DMS153 (cell line): ENCODE measurements at regions not wholly inside any gene's neighbourhood (a gene's known extent, or its start where the extent isn't known, plus 50 kb on each side); places are given as distances from the start of the nearest gene placed in this dataset.
A peak's percentile ranks its signal among the peaks of the same experiment; 100 is the strongest.
"Not testable (repeated sequence)": the region's sequence is repeated elsewhere in the genome, so short reads cannot be mapped to it uniquely, and the experiment has no call there.

Source experiments
- DNase-seq: peaks from one replicate; lab custom pipeline; 2025; lab: John Stamatoyannopoulos, UW

- no peak for DNase-seq
Measured at GRCh38 chr5:148880197-148880596, 53.8 kb downstream of the ADRB2 start.

- DNase-seq, result no peak
Measured at GRCh38 chr5:148880696-148881095, 54.3 kb downstream of the ADRB2 start.

- no peak for DNase-seq
Measured at GRCh38 chr5:148882332-148882731, 55.9 kb downstream of the ADRB2 start.

GRCh38 chr5:148884339-148885020 lies 58.1 kb downstream of the ADRB2 start:
- DNase-seq, result no peak

- DNase-seq, result no peak
Measured at GRCh38 chr5:148887123-148887881, 60.9 kb downstream of the ADRB2 start.

- DNase-seq, result not testable (repeated sequence)
Measured at GRCh38 chr5:148889936-148890335, 63.5 kb downstream of the ADRB2 start.

- not testable (repeated sequence) for DNase-seq
Measured at GRCh38 chr5:148895441-148895840, 69.0 kb downstream of the ADRB2 start.

GRCh38 chr5:148897842-148898241 lies 71.4 kb downstream of the ADRB2 start:
- DNase-seq, result no peak

GRCh38 chr5:148898413-148899075 lies 72.1 kb downstream of the ADRB2 start:
- no peak for DNase-seq

- DNase-seq, result no peak
Measured at GRCh38 chr5:148899993-148900392, 73.6 kb downstream of the ADRB2 start.

- DNase-seq, result no peak
Measured at GRCh38 chr5:148902478-148902877, 76.1 kb downstream of the ADRB2 start.

- DNase-seq, result no peak
Measured at GRCh38 chr5:148903587-148903986, 77.2 kb downstream of the ADRB2 start.

- DNase-seq, result no peak
Measured at GRCh38 chr5:148904440-148904839, 78.0 kb downstream of the ADRB2 start.

- no peak for DNase-seq
Measured at GRCh38 chr5:148905541-148905940, 79.1 kb downstream of the ADRB2 start.

- DNase-seq, result no peak
Measured at GRCh38 chr5:148906968-148907367, 80.6 kb downstream of the ADRB2 start.

GRCh38 chr5:148909040-148909439 lies 82.6 kb downstream of the ADRB2 start:
- DNase-seq, result no peak

- no peak for DNase-seq
Measured at GRCh38 chr5:148909766-148910165, 83.4 kb downstream of the ADRB2 start.

- no peak for DNase-seq
Measured at GRCh38 chr5:148910216-148910615, 83.8 kb downstream of the ADRB2 start.

GRCh38 chr5:148910686-148911361 lies 84.4 kb downstream of the ADRB2 start:
- DNase-seq, result peak; percentile 37

GRCh38 chr5:148911386-148911785 lies 85.0 kb downstream of the ADRB2 start:
- no peak for DNase-seq

- no peak for DNase-seq
Measured at GRCh38 chr5:148912146-148912545, 85.7 kb downstream of the ADRB2 start.

GRCh38 chr5:148912714-148913398 lies 86.4 kb downstream of the ADRB2 start:
- no peak for DNase-seq
